Cardiac muscle cell (in vitro differentiated cells and primary cell): ENCODE measurements at regions not wholly inside any gene's neighbourhood (a gene's known extent, or its start where the extent isn't known, plus 50 kb on each side); places are given as distances from the start of the nearest gene placed in this dataset.
A peak's percentile ranks its signal among the peaks of the same experiment; 100 is the strongest.
"Not testable (repeated sequence)": the region's sequence is repeated elsewhere in the genome, so short reads cannot be mapped to it uniquely, and the experiment has no call there.

ENCODE experiments used
- DNase-seq, 2 donors: peaks; one replicate each; pipeline versions ENCODE4 v3.0.0 to v3.0.0-alpha.2; 2010 to 2017; ENCODE audit warnings: low read depth in 1 of 2, low spot score in 1 of 2
- H3K27ac ChIP-seq: fragments of 200-600 bp; sonication (generic); 2 replicates; pipeline ENCODE4 v1.5.1; 2016
- H3K27me3 ChIP-seq: fragments of 200-600 bp; sonication (generic); 2 replicates; pipeline ENCODE4 v1.6.0; 2016; ENCODE audit warnings: control low read depth
- H3K36me3 ChIP-seq: fragments of 200-600 bp; sonication (generic); 2 replicates; pipeline ENCODE4 v1.5.1; 2016; ENCODE audit warnings: control low read depth
- H3K4me1 ChIP-seq: fragments of 200-600 bp; sonication (generic); 2 replicates; pipeline ENCODE4 v1.8.1; 2017; ENCODE audit warnings: low read depth, mild to moderate bottlenecking, mixed run types
- H3K4me3 ChIP-seq: fragments of 200-600 bp; sonication (generic); 2 replicates; pipeline ENCODE4 v1.5.1; 2016; ENCODE audit warnings: mild to moderate bottlenecking
- H3K9me3 ChIP-seq: fragments of 200-600 bp; sonication (generic); 2 replicates; pipeline ENCODE4 v1.5.1; 2017; ENCODE audit warnings: low read depth, mild to moderate bottlenecking, control low read depth
- TF ChIP-seq, protein P1 (sequence below): IDR thresholded peaks from 2 replicates; pipeline ENCODE4 v1.5.1; 2012; ENCODE audit warnings: low read depth, mild to moderate bottlenecking, low read length

GRCh38 chr16:86256995-86257394 is 253.3 kb upstream of the FOXF1 start:
- Histone ChIP-seq H3K36me3 (no peaks in the 10 kb centered on the region), H3K27me3 (no peaks in the 10 kb centered on the region), H3K4me1 (no peaks in the 10 kb centered on the region), H3K27ac (no peak overlapping the region), H3K9me3 (no peaks in the 10 kb centered on the region), H3K4me3 (no peak overlapping the region)
- no peak for DNase-seq
- TF ChIP-seq, protein P1, sequence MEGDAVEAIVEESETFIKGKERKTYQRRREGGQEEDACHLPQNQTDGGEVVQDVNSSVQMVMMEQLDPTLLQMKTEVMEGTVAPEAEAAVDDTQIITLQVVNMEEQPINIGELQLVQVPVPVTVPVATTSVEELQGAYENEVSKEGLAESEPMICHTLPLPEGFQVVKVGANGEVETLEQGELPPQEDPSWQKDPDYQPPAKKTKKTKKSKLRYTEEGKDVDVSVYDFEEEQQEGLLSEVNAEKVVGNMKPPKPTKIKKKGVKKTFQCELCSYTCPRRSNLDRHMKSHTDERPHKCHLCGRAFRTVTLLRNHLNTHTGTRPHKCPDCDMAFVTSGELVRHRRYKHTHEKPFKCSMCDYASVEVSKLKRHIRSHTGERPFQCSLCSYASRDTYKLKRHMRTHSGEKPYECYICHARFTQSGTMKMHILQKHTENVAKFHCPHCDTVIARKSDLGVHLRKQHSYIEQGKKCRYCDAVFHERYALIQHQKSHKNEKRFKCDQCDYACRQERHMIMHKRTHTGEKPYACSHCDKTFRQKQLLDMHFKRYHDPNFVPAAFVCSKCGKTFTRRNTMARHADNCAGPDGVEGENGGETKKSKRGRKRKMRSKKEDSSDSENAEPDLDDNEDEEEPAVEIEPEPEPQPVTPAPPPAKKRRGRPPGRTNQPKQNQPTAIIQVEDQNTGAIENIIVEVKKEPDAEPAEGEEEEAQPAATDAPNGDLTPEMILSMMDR = no peak

GRCh38 chr16:86257546-86257945 is 252.8 kb upstream of the FOXF1 start:
- Histone ChIP-seq H3K27ac (no peak overlapping the region), H3K4me1 (no peaks in the 10 kb centered on the region), H3K4me3 (no peak overlapping the region), H3K27me3 (no peaks in the 10 kb centered on the region), H3K9me3 (no peaks in the 10 kb centered on the region), H3K36me3 (no peaks in the 10 kb centered on the region)
- DNase-seq = no peak
- TF ChIP-seq, protein P1 = no peak

DNA sequence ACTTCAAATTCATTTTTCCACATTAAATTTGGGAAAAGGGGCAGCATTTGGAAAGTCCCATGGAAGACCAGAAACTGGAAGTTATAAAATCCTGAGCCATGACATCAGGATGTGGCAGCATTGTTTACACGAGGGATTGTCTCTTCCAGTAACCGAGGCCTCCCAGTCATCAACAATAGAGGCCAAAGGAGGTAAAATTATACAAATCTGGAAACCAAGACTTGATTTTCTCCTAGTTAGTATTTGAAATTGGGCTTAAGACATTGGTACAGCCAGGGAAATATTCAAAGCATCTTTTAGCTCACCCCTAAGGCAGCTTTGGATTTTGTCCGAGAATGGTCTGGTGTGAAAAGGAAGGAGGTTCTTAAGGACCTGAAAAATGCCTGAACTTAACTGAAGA is 251.6 kb upstream of the FOXF1 start:
- Histone ChIP-seq H3K27me3 (no peaks in the 10 kb centered on the region), H3K4me3 (no peak overlapping the region), H3K4me1 (no peaks in the 10 kb centered on the region), H3K27ac (no peak overlapping the region), H3K9me3 (no peaks in the 10 kb centered on the region), H3K36me3 (no peaks in the 10 kb centered on the region)
- no peak for DNase-seq
- TF ChIP-seq, protein P1 = no peak

GRCh38 chr16:86259499-86259898 is 250.8 kb upstream of the FOXF1 start:
- TF ChIP-seq, protein P1 = no peak
- no peaks in the 10 kb centered on the region for H3K9me3 ChIP-seq
- H3K4me1 ChIP-seq = no peaks in the 10 kb centered on the region
- H3K36me3 ChIP-seq = no peaks in the 10 kb centered on the region
- no peak overlapping the region for H3K27ac ChIP-seq
- DNase-seq = no peak
- no peak overlapping the region for H3K4me3 ChIP-seq
- H3K27me3 ChIP-seq = no peaks in the 10 kb centered on the region

DNA sequence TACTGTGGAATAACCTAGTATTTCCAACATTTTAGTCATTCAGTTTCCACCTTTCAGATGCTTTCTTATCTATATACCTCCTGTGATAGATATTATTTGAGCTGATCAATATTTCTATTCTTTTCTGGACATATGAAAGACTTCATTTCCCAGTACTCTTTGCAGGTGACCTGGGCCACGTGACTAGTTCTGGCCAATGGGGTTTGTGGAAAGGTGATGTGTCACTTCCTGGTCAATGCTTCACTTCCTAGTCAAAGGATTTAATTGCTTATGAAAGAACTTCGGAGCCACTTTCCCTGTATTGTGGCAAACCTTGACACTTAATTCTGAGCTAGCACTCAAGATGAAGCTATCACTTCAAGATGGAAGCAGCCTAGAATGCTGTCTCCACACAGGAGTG is 248.9 kb upstream of the FOXF1 start:
- Histone ChIP-seq H3K27me3 (no peaks in the 10 kb centered on the region), H3K4me3 (no peak overlapping the region), H3K9me3 (no peaks in the 10 kb centered on the region), H3K36me3 (no peaks in the 10 kb centered on the region), H3K27ac (no peak overlapping the region), H3K4me1 (no peaks in the 10 kb centered on the region)
- DNase-seq = peak in 1 of 2 donors; percentile 4
- TF ChIP-seq, protein P1 = no peak

DNA sequence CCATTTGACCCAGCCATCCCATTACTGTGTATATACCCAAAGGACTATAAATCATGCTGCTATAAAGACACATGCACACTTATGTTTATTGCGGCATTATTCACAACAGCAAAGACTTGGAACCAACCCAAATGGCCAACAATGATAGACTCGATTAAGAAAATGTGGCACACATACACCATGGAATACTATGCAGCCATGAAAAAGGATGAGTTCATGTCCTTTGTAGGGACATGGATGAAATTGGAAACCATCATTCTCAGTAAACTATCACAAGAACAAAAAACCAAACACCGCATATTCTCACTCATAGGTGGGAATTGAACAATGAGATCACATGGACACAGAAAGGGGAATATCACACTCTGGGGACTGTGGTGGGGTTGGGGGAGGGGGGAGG is 242.7 kb upstream of the FOXF1 start:
- not testable (repeated sequence) for H3K4me3 ChIP-seq, H3K36me3 ChIP-seq, H3K27me3 ChIP-seq, H3K4me1 ChIP-seq, DNase-seq, H3K27ac ChIP-seq, H3K9me3 ChIP-seq
